KMS-11 (cell line): ENCODE measurements at regions not wholly inside any gene's neighbourhood (a gene's known extent, or its start where the extent isn't known, plus 50 kb on each side); places are given as distances from the start of the nearest gene placed in this dataset.
"Not testable (repeated sequence)": the region's sequence is repeated elsewhere in the genome, so short reads cannot be mapped to it uniquely, and the experiment has no call there.

Experiments used
- H2AFZ ChIP-seq: fragments of 200-600 bp; sonication (generic); 2 replicates; pipeline ENCODE4 v1.6.1; 2016; ENCODE audit warnings: antibody characterized with exemption, mixed run types, low read depth
- H3K27ac ChIP-seq: fragments of 200-600 bp; sonication (generic); 2 replicates; pipeline ENCODE4 v1.6.1; 2016; ENCODE audit warnings: mild to moderate bottlenecking, mixed run types
- H3K27me3 ChIP-seq: fragments of 200-600 bp; sonication (generic); 2 replicates; pipeline ENCODE4 v1.6.1; 2017; ENCODE audit warnings: mild to moderate bottlenecking, low read depth, mixed run types, moderate library complexity; ENCODE audit not compliant: insufficient read depth
- H3K36me3 ChIP-seq: fragments of 200-600 bp; sonication (generic); 2 replicates; pipeline ENCODE4 v1.6.1; 2017; ENCODE audit warnings: mild to moderate bottlenecking, mixed run types; ENCODE audit not compliant: insufficient read depth
- H3K4me1 ChIP-seq: fragments of 200-600 bp; sonication (generic); 2 replicates; pipeline ENCODE4 v1.6.1; 2016; ENCODE audit warnings: mild to moderate bottlenecking, low read depth, mixed run types; ENCODE audit not compliant: poor library complexity, severe bottlenecking
- H3K4me2 ChIP-seq: fragments of 200-600 bp; sonication (generic); 2 replicates; pipeline ENCODE4 v1.7.0; 2016; ENCODE audit warnings: mild to moderate bottlenecking, mixed run types
- H3K4me3 ChIP-seq: fragments of 200-600 bp; sonication (generic); IDR thresholded peaks from 2 replicates; pipeline ENCODE4 v1.6.1; 2017; ENCODE audit warnings: low read depth, low read length, mixed read lengths; ENCODE audit not compliant: insufficient read depth
- H3K79me2 ChIP-seq: fragments of 200-600 bp; sonication (generic); 2 replicates; pipeline ENCODE4 v1.6.1; 2016; ENCODE audit warnings: low read depth, mixed run types; ENCODE audit not compliant: insufficient read depth
- H3K9ac ChIP-seq: fragments of 200-600 bp; sonication (generic); 2 replicates; pipeline ENCODE4 v1.6.1; 2016; ENCODE audit warnings: mild to moderate bottlenecking, mixed run types
- H4K20me1 ChIP-seq: fragments of 200-600 bp; sonication (generic); 2 replicates; pipeline ENCODE4 v1.6.1; 2016; ENCODE audit warnings: mild to moderate bottlenecking, mixed run types; ENCODE audit not compliant: insufficient read depth
- CTCF ChIP-seq: fragments of 200-600 bp; sonication (generic); conservative IDR thresholded peaks from 2 replicates; pipeline ENCODE4 v1.6.1; 2017; ENCODE audit warnings: low read depth, mild to moderate bottlenecking, antibody characterized with exemption, low read length, moderate library complexity, mixed read lengths

GRCh38 chr6:115203381-115203780 is 857.3 kb downstream of the FRK start:
- Histone ChIP-seq H3K27me3 (no peaks in the 10 kb centered on the region), H3K4me1 (no peaks in the 10 kb centered on the region), H3K4me2 (no peak overlapping the region), H3K9ac (no peak overlapping the region), H3K79me2 (no peaks in the 10 kb centered on the region), H4K20me1 (no peaks in the 10 kb centered on the region), H3K27ac (no peak overlapping the region), H2AFZ (no peak overlapping the region), H3K4me3 (no peak overlapping the region), H3K36me3 (no peaks in the 10 kb centered on the region)
- TF ChIP-seq CTCF: no peak

- no peaks in the 10 kb centered on the region for H3K27me3 ChIP-seq
- no peaks in the 10 kb centered on the region for H4K20me1 ChIP-seq
- no peak overlapping the region for H3K4me2 ChIP-seq
- no peak overlapping the region for H3K9ac ChIP-seq
- no peaks in the 10 kb centered on the region for H3K4me1 ChIP-seq
- no peak for TF ChIP-seq CTCF
- no peak overlapping the region for H2AFZ ChIP-seq
- no peak overlapping the region for H3K4me3 ChIP-seq
- H3K27ac ChIP-seq: no peak overlapping the region
- H3K36me3 ChIP-seq: no peaks in the 10 kb centered on the region
- H3K79me2 ChIP-seq: no peaks in the 10 kb centered on the region
These were observed 852.3 kb upstream of the HS3ST5 start for GRCh38 chr6:115194981-115195638.

- H2AFZ ChIP-seq: no peak overlapping the region
- H3K27ac ChIP-seq: no peak overlapping the region
- H3K4me3 ChIP-seq: no peak overlapping the region
- H3K27me3 ChIP-seq: no peaks in the 10 kb centered on the region
- H3K4me2 ChIP-seq: no peak overlapping the region
- no peaks in the 10 kb centered on the region for H3K36me3 ChIP-seq
- no peaks in the 10 kb centered on the region for H3K4me1 ChIP-seq
- no peaks in the 10 kb centered on the region for H4K20me1 ChIP-seq
- H3K9ac ChIP-seq: no peak overlapping the region
- no peaks in the 10 kb centered on the region for H3K79me2 ChIP-seq
- no peak for TF ChIP-seq CTCF
These were observed 849.2 kb upstream of the HS3ST5 start for GRCh38 chr6:115191989-115192388.

GRCh38 chr6:115190534-115190933 is 847.7 kb upstream of the HS3ST5 start:
- Histone ChIP-seq H3K79me2 (no peaks in the 10 kb centered on the region), H3K36me3 (no peaks in the 10 kb centered on the region), H3K9ac (no peak overlapping the region), H3K4me2 (no peak overlapping the region), H3K27ac (no peak overlapping the region), H3K4me1 (no peaks in the 10 kb centered on the region), H4K20me1 (no peaks in the 10 kb centered on the region), H3K27me3 (no peaks in the 10 kb centered on the region), H3K4me3 (no peak overlapping the region), H2AFZ (no peak overlapping the region)
- no peak for TF ChIP-seq CTCF

GRCh38 chr6:115175456-115175855 is 832.6 kb upstream of the HS3ST5 start:
- not testable (repeated sequence) for H3K79me2 ChIP-seq, H3K36me3 ChIP-seq, H4K20me1 ChIP-seq, H3K9ac ChIP-seq, H3K27ac ChIP-seq, H2AFZ ChIP-seq, H3K27me3 ChIP-seq, H3K4me1 ChIP-seq, H3K4me2 ChIP-seq, H3K4me3 ChIP-seq

- H3K4me3 ChIP-seq, H3K27me3 ChIP-seq, H4K20me1 ChIP-seq, H3K9ac ChIP-seq, H3K4me1 ChIP-seq, H2AFZ ChIP-seq, H3K4me2 ChIP-seq, H3K36me3 ChIP-seq, H3K79me2 ChIP-seq, H3K27ac ChIP-seq: not testable (repeated sequence)
These were observed 823.1 kb upstream of the HS3ST5 start for GRCh38 chr6:115165912-115166311.
